HG03457 (cell line): ENCODE measurements at regions not wholly inside any gene's neighbourhood (a gene's known extent, or its start where the extent isn't known, plus 50 kb on each side); places are given as distances from the start of the nearest gene placed in this dataset.

Experiments used
- ATAC-seq: cut with Tn5 transposase; IDR thresholded peaks from one replicate; pipeline ENCODE4 v1.9.1; 2021; ENCODE audit warnings: moderate number of reproducible peaks; ENCODE audit not compliant: unreplicated experiment

GRCh38 chr1:56395776-56396175 lies 183.6 kb downstream of the PLPP3 start:
- no peak for ATAC-seq

DNA sequence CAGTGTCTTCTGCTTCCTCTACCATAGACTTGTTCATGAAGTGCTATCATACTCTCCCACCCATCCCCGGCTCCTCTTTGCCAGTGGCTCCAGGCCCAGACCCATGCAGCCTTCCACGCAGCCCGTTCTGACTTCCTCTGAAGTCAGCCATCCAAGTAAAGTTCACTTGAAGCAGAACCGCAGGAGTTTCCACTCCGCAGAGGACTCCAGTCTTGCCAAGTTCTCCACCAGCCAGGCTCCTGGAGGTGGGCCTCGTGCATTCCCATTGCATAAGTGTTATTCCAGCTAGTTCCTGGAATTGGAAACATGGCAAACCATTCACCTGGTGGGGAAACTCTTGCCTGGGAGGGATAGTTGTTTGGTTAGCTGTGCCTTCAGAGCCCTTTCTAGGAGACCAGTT lies 185.1 kb downstream of the PLPP3 start:
- ATAC-seq, result no peak

GRCh38 chr1:56390934-56391731 lies 188.2 kb downstream of the PLPP3 start:
- ATAC-seq, result no peak

DNA sequence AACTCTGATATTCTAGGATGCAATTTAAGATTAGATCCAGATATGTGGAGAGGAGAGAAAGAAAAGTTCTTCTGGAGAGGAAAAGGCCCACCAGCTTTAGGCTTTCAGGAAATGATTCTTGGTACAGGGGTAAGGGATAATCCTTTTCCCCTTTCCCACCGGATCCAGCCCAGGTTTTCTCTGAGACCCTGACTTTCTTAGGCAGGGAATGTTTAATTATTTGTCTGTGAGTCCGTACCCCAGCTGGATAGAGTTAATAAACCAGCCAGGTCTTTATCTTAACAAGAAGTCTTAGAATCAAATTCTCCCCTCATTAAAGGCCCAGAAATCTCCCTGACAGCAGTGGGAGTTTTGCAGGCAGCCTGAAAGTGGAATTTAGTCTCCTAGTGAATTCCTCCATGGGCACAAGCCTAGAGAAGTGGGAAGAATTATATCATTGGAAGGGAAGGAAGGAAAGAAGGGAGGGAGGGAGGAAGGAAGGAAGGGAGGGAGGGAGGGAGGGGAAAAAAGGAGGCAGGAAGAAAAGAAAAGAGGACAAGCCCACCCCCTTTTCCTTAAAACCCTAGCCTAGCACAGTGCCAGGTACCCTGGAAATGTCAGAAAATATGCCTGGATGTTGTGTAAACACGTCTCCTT lies 189.0 kb downstream of the PLPP3 start:
- ATAC-seq, result no peak

DNA sequence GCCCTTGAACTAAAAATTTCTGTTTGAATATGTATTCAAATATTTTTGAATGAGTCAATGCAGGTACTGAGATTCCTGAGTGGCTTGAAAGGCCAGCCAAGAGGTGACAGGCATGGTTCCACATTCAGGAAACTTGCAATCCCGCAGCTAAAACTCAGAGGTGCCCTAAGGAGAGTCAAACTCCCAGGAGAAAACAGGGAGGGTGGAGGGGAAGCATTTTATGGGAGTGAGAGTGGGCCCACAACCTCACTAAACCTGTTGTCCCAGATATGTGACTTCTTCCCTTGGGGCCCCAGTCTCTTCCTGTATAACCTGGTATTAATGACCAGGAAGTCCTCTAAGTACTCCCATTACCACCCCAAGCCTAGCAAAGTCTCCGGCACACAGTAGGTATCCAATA lies 189.6 kb downstream of the PLPP3 start:
- ATAC-seq, result no peak

- no peak for ATAC-seq
These were observed 192.2 kb downstream of the PLPP3 start for GRCh38 chr1:56387071-56387740.

GRCh38 chr1:56385314-56385713 lies 194.0 kb downstream of the PLPP3 start:
- no peak for ATAC-seq

GRCh38 chr1:56382929-56383328 lies 196.4 kb downstream of the PLPP3 start:
- ATAC-seq, result no peak

DNA sequence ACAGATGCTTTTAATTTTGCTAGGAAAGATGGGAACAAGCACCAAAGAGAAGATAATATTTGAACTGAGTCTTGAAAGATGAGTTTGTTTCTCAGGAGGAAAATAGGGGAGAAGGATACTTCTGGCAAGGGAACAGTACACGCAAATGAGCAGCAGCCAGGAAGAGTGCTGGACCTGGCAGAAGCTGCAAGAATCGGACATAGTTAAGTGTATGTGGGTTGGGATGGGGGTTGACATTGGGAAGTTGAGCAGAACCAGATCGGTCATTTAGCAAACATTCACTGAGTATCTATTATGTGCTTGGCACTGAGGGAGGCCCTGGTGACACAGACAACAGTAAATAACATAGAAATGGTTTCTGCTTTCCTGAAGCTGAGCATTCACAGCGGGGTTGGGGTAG lies 198.8 kb downstream of the PLPP3 start:
- no peak for ATAC-seq

- ATAC-seq, result no peak
These were observed 200.9 kb downstream of the PLPP3 start for GRCh38 chr1:56378341-56379070.

DNA sequence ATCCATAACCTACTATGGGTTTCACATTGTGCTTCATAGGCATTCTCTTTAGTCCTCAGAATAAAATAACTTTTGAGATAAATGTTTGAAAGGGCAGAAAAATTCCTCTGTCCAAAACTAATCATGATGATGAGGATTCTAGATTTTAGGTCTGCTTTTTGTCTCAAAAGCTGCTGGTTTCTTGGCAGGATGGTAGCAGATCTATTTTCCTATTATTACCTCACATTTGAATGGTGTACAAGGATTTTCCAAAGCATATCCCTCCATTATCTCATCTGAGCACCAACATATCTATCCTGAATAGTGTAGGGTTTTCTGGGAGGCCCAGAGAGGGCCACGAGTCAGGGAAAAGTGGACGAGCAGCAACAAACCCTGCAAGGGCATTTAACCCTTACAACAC lies 201.9 kb downstream of the PLPP3 start:
- no peak for ATAC-seq

DNA sequence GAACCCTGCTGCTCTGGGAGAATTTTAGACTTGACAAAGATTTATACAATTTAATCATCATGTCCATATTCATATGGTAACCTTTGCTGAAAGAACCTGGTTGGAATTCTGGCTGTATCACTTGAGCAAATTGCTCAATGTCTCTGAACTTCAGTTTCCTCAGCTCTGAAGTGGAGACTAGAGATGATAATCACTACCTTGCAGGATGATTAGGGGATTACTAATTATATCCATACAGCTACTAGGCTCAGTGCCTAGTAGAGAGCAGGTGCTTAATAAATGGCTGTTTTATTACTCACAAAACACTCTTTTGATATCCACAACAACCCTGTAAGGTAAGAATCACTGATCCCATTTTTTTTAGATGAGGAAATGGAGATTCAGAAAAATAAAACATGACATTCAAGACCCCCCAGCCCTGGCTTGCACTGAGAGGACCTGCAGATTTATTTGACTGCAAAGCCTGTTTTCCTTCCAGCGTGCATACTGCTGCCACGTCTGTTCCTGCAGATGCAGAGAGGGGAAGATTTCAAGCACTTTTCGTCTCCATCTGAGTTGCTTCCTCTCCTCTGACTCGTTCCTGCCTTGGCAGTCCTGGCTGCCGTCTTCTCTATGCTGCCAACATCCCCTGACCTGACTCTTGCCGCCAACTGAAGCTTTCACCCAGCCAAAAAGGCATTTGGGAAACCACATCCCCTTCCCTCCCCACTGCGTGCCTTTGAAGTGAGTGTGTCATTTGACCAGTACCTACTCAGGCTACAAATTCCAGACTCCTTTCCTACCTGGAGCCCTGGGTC lies 203.0 kb downstream of the PLPP3 start:
- no peak for ATAC-seq

- ATAC-seq, result no peak
These were observed 204.0 kb downstream of the PLPP3 start for GRCh38 chr1:56375326-56375804.

DNA sequence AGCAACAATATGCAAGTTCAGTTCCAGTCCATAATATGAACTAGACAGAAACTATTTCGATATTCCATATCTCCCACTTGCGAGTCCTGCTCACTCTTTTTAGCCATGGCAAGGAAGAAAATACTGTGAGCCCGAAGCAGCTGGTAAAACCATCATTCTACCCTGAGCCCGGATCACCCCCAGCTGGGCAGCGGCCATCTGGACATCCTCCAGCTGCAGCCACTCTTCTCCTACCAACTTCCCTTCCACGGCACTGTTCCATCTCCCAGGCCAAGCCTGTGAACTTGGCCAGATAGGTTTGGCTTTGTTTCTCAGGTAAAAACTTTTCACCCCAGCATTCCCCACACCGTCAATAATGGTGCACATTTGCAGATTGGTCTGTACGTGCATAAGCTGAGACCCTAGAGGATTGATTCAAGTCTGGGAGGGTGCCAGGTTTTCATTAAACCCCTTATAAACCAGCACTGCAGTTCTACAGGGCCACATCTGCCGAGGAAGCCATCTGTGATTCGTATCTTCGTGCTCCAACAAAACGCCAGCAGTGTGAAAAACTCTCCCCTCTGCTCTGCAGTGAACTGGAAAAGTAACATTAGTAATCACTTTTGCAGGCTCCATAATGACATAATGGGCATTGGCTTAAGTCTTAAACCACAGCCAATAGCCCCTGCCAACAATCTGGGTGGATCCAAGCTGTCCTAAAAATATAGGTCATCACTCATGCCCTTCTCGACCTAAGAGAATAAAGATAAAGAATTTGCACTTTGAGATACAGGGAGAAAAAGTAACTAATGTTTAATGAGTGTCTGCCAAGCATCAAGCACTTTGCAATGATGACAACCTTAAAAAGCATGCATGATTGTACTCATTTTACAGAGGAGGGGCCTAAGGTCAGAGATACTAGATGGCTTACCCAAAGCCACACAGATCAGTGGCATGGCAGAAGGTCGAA lies 205.1 kb downstream of the PLPP3 start:
- no peak for ATAC-seq

DNA sequence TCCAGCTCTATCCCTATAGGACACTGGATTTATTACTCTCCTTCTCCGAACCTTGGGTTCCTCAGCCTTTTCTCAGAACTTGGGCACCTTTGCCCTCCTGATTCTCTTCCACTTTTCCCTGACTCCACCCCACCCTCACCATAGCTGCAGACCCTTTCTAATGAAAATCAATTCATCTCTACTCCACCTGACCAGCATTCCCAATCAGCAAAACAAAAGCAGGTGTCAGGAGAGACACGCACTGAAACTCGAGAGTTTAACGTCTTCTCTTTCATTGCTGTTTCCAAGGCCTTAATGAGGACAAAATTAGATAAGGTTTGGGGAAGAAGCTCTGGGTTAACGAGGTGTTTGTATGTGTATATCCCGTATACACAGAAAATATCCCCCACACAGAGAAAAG lies 208.8 kb downstream of the PLPP3 start:
- ATAC-seq, result no peak

- no peak for ATAC-seq
These were observed 216.2 kb downstream of the PLPP3 start for GRCh38 chr1:56363007-56363770.

GRCh38 chr1:56360021-56360420 lies 219.3 kb downstream of the PLPP3 start:
- ATAC-seq, result no peak

GRCh38 chr1:56359056-56359455 lies 220.3 kb downstream of the PLPP3 start:
- no peak for ATAC-seq
